Testis (tissue), 2 donors: ENCODE measurements at regions not wholly inside any gene's neighbourhood (a gene's known extent, or its start where the extent isn't known, plus 50 kb on each side); places are given as distances from the start of the nearest gene placed in this dataset.

ENCODE experiments used
- DNase-seq: peaks from one replicate; pipeline ENCODE4 v3.0.0-alpha.2; 2019
- H3K27ac ChIP-seq, 2 donors: fragments of 200-600 bp; sonication (generic); one replicate each; pipeline ENCODE4 v1.5.1; 2019
- H3K27me3 ChIP-seq: fragments of 200-600 bp; sonication (generic); one replicate; pipeline ENCODE4 v1.5.1; 2019
- H3K36me3 ChIP-seq: fragments of 200-600 bp; sonication (generic); one replicate; pipeline ENCODE4 v1.5.1; 2017; ENCODE audit warnings: low read depth; ENCODE audit errors: missing control alignments
- H3K4me1 ChIP-seq: fragments of 200-600 bp; sonication (generic); one replicate; pipeline ENCODE4 v1.5.1; 2019
- H3K4me3 ChIP-seq, 2 donors: fragments of 200-600 bp; sonication (generic); one replicate each; pipeline ENCODE4 v1.5.1; 2017 to 2019
- H3K9me3 ChIP-seq: fragments of 200-600 bp; sonication (generic); one replicate; pipeline ENCODE4 v1.5.1; 2017
- CTCF ChIP-seq, 3 experiments: fragments of 450-650 bp in 2 of 3; fragments of 200-600 bp in 1 of 3; sonication (generic) in 1 of 3; IDR thresholded peaks; one replicate each; pipeline ENCODE4 v1.5.1; 2016 to 2019; ENCODE audit warnings: antibody characterized with exemption in 3 of 3, mild to moderate bottlenecking in 2 of 3, moderate library complexity in 1 of 3
- POLR2A ChIP-seq: fragments of 450-650 bp; IDR thresholded peaks from one replicate; pipeline ENCODE4 v1.6.1; 2017; ENCODE audit warnings: antibody characterized with exemption, mild to moderate bottlenecking, moderate library complexity
- WGBS, 2 donors: methylation state at CpG; one replicate each; pipeline ENCODE4 v1.1.5; 2018; 5-methylcytosine and 5-hydroxymethylcytosine counted together
- intact Hi-C: fragments of 100-400 bp; cut with DNase I; formaldehyde crosslinking; loops from one replicate; pipeline ENCODE4 v1.15.1; 2023; ENCODE audit warnings: low total_unique reads

GRCh38 chr4:135015771-135016170 lies 814.2 kb upstream of the PABPC4L start:
- intact Hi-C loops, result no loop called here
- Histone ChIP-seq H3K9me3 (no peaks in the 10 kb centered on the region), H3K27me3 (no peaks in the 10 kb centered on the region), H3K4me1 (no peaks in the 10 kb centered on the region), H3K4me3 (no peak overlapping the region), H3K36me3 (no peaks in the 10 kb centered on the region), H3K27ac (no peak overlapping the region)
- 78 to 83% methylated on average over 5 of the region's 5 CpGs for WGBS, 2 donors
- no peak for DNase-seq
- TF ChIP-seq CTCF (IDR thresholded peaks at IDR 0.05) (no peak), POLR2A (no peak)

GRCh38 chr4:135007400-135007799 lies 805.8 kb upstream of the PABPC4L start:
- Histone ChIP-seq H3K9me3 (no peaks in the 10 kb centered on the region), H3K4me1 (no peaks in the 10 kb centered on the region), H3K27ac (no peak overlapping the region), H3K4me3 (no peak overlapping the region), H3K27me3 (no peaks in the 10 kb centered on the region), H3K36me3 (no peaks in the 10 kb centered on the region)
- TF ChIP-seq CTCF (IDR thresholded peaks at IDR 0.05) (no peak), POLR2A (no peak)
- 59 to 65% methylated on average over 3 of the region's 3 CpGs for WGBS, 2 donors
- intact Hi-C loops, result no loop called here
- no peak for DNase-seq

GRCh38 chr4:134999169-134999568 lies 797.6 kb upstream of the PABPC4L start:
- TF ChIP-seq CTCF (IDR thresholded peaks at IDR 0.05) (no peak), POLR2A (no peak)
- no peaks in the 10 kb centered on the region for H3K4me1 ChIP-seq
- no peaks in the 10 kb centered on the region for H3K27me3 ChIP-seq
- WGBS, 2 donors, result 78 to 90% methylated on average over 2 of the region's 2 CpGs
- no peaks in the 10 kb centered on the region for H3K9me3 ChIP-seq
- no peak overlapping the region for H3K27ac ChIP-seq
- DNase-seq, result no peak
- no peak overlapping the region for H3K4me3 ChIP-seq
- no peaks in the 10 kb centered on the region for H3K36me3 ChIP-seq
- intact Hi-C loops, result no loop called here

GRCh38 chr4:134961963-134962362 lies 760.4 kb upstream of the PABPC4L start:
- Histone ChIP-seq H3K9me3 (no peaks in the 10 kb centered on the region), H3K36me3 (no peaks in the 10 kb centered on the region), H3K27ac (no peak overlapping the region), H3K4me3 (no peak overlapping the region), H3K4me1 (no peaks in the 10 kb centered on the region), H3K27me3 (no peaks in the 10 kb centered on the region)
- WGBS, 2 donors, result 61 to 74% methylated on average over 3 of the region's 3 CpGs
- no peak for DNase-seq
- no peak for TF ChIP-seq CTCF (IDR thresholded peaks at IDR 0.05)
- no peak for TF ChIP-seq POLR2A
- intact Hi-C loops, result no loop called here

GRCh38 chr4:134958862-134959261 lies 757.3 kb upstream of the PABPC4L start:
- Histone ChIP-seq H3K4me3 (no peak overlapping the region), H3K36me3 (no peaks in the 10 kb centered on the region), H3K27me3 (no peaks in the 10 kb centered on the region), H3K4me1 (no peaks in the 10 kb centered on the region), H3K9me3 (no peaks in the 10 kb centered on the region), H3K27ac (no peak overlapping the region)
- DNase-seq, result no peak
- 89 to 92% methylated on average over 1 of the region's 1 CpG for WGBS, 2 donors
- no peak for TF ChIP-seq POLR2A
- TF ChIP-seq CTCF (IDR thresholded peaks at IDR 0.05), result no peak
- intact Hi-C loops, result no loop called here
